NCI-H69 (cell line): ENCODE measurements at regions not wholly inside any gene's neighbourhood (a gene's known extent, or its start where the extent isn't known, plus 50 kb on each side); places are given as distances from the start of the nearest gene placed in this dataset.
A peak's percentile ranks its signal among the peaks of the same experiment; 100 is the strongest.
"Not testable (repeated sequence)": the region's sequence is repeated elsewhere in the genome, so short reads cannot be mapped to it uniquely, and the experiment has no call there.

Experiments used
- DNase-seq: peaks from one replicate; lab custom pipeline; 2025; lab: John Stamatoyannopoulos, UW

DNA sequence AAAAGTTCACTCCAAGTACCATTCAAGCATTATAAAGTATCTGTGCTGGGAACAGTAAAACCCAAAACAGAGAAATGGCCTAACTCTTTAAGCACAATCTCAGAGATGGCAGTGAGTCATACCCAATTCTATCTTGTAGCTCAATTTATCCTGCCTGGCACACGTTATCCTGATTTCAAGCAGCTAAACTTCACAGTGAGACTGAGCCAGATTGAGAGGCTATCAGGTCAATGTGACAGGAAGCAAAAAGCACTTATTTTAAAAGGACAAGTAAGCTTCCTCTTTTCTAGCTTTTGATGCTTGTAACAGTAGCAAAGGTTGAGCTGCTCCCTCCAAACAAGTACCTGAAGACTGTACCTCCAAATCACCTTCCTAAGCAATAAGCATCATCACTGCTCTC lies 324.9 kb downstream of the NAF1 start:
- DNase-seq = no peak

DNA sequence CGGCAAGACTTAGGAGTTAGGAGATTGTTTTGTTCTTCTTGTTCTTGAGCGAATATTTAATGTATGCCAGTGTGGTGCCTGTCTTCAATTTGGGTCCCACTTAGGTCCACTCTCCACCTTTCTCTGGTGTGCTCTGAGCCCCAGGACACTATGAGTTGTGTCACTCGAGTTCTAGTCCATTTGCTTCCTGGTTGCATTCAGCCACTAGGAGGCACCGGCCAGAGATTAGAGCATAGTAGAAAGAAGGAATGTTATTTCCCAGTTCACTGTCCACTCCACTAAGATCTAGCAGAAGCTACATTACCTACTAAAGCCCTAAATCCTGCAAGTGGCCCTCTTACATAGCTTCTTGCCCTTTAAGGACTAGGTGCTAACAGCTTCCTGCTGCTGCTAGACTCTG lies 326.9 kb downstream of the NAF1 start:
- no peak for DNase-seq

DNA sequence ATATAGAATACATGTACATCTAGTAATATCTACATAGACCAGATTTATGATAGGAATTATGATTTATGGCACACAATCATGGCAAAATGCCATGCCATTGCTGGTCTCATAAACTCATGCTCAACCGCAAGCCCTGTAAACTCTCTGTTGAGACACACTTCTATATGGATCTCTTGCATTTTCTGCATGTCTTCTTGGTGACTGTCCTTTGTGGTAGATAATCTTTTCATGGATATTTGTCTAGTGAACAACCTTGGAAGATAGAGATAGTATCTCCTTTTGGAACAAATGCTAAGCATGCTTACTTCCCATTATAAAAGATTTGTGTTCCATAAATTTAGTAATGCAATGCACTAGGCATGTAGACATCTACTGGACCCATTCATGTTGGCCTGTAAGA lies 328.0 kb downstream of the NAF1 start:
- no peak for DNase-seq

GRCh38 chr4:162837679-162838078 lies 329.0 kb downstream of the NAF1 start:
- DNase-seq = peak; percentile 26

GRCh38 chr4:162837241-162837640 lies 329.4 kb downstream of the NAF1 start:
- DNase-seq = peak; percentile 6

DNA sequence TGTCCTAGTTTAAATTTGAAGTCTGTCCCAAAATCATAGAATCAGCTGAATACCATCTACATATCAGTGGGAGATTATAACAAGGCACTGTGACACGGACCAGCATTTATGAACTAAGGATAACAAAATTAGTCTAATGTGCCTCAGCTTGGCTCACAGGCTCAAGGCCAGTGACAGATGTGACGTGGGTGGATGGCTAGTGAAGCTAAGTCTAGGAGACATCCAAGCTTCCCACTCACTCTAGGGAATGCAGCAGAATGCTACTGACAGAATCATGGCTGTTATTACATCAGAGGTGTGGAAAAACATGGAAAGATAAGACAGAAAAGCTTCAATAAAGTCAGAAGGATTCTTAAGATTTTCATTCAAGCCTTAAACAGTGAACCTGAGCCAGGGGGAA lies 329.9 kb downstream of the NAF1 start:
- no peak for DNase-seq

DNA sequence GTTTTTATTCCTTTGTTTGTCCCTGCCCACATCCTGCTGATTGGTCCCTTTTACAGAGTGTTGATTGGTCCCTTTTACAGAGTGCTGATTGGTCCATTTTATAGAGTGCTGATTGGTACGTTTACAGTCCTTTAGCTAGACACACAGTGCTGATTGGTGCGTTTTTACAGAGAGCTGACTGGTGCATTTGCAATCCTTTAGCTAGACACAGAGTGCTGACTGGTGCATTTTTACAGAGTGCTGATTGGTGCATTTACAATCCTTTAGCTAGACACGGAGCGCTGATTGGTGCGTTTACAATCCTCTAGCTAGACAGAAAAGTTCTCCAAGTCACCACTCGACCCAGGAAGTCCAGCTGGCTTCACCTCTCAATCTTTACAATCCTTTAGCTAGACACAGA lies 330.4 kb downstream of the NAF1 start:
- DNase-seq = not testable (repeated sequence)

DNA sequence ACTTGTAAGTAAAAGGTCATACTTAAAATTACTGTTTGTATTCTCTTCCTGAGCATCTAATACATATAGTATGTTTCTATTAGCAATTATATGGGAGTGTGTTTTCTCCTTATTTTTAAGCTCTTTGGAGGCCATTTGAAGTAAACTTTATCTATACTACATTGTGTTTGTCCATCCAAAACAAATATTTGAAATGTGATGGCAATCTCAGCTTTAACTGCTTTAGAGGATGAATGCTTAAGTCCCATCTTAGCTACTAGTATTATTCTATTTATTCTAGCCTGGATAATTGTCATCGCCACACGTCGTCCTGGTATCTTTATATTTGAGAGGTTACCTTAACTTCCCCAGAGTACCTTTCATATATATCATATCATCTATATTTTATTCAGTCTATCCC lies 335.8 kb downstream of the NAF1 start:
- DNase-seq = no peak

DNA sequence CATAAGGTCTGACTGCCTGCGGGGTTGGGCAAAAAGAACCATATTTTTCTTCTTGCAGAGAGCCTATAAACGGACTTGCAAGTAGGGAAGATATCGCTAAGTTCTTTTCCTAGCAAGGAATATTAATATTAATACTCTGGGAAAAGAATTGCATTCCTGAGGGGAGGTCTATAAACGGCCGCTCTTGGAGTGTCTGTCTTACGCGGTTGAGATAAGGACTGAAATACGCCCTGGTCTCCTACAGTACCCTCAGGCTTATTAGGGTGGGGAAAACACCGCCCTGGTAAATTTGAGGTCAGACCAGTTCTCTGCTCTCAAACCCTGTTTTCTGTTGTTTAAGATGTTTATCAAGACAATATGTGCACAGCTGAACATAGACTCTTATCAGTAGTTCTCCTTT lies 349.3 kb downstream of the NAF1 start:
- DNase-seq = not testable (repeated sequence)

GRCh38 chr4:162804351-162804924 lies 362.3 kb downstream of the NAF1 start:
- no peak for DNase-seq

GRCh38 chr4:162803378-162803777 lies 363.3 kb downstream of the NAF1 start:
- DNase-seq = no peak

DNA sequence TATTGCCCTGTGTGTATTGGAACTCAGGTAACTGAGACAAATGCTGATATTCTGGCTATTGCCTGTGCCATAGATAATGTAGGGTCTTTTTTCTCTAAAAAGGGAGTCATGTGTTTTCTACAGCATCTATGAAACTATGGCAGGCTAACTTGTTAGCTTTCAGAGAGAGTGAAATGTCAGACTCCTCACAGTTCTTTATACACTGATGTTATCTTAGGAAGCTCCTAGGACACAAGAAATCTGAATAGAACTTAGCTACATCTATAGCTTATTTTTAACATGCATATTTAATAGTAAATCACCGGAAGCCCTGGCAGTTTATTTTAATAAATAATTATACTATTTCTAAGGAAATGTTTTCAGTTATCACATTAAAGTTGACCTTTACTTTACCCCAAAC lies 369.6 kb downstream of the NAF1 start:
- no peak for DNase-seq

DNA sequence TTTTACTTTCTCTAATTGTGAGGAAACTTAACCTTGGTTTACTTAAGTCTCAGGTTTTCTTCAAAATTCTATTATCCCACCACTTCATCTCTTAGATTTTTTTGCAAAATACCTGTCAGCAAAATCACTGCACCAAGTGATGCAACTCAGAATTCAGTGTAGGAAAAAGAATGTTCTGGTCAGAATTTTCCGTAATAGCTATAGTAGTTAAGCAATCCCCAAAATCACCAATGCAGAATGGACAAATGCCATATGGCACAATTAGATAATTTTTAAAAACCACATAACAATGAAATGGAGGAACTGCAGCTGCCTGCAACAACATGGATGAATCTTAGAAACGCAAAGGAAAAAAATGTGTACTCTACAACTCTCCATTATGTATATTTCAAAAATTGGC lies 373.1 kb downstream of the NAF1 start:
- no peak for DNase-seq

DNA sequence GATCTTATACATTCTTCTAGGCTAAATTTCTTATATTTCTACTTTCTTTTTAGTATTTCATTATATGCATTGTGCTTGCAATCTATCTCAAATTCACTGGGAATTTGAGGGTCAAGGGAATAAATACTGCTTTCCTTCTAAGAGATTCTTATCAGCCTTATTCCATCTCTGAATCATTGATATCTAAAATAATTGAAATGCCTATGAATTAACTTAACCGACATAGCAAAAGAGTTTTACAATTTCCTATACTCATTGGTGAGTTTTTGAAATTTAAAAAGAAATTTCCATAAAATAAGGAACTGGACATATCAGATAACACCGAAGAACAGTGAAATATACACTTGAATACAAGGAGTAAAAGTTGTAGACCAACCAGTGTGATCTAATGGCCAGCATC lies 373.7 kb downstream of the NAF1 start:
- DNase-seq = no peak

DNA sequence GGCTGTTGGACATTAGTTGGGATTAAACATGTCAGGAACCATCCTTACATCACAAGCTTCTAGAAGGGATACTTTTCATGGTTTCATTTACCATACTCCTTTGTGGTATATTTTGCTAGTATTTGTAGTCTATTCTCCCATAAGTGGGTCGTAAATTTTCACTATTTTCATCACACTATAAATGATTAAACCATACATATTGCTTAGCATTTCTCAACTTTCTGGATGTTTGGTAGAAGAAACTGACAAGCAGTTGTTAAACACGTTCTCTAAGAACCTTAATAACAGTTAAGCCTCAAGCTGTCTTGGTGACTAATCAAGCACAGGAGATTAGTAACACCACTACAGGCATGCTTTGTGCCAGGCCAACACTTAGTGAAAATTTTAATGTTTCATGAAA lies 375.5 kb downstream of the NAF1 start:
- DNase-seq = no peak

DNA sequence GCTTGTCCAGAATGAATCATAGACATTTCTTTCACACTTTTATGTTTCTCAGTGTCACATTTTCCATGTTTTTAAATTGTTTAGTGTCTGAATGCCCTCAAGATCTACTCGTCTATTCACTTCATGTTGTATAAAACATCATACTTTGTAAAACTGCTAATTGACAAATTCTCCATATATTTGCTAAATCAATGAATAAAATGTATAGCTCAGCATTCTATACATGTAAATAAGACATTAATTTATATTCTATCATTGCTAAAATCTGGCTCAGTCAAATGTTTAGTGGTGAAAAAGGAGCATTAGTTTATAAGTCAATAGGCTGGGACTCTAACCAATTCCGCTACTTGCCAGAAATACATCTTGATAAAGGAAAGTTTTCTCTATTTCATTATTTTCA lies 379.6 kb downstream of the NAF1 start:
- DNase-seq = no peak

DNA sequence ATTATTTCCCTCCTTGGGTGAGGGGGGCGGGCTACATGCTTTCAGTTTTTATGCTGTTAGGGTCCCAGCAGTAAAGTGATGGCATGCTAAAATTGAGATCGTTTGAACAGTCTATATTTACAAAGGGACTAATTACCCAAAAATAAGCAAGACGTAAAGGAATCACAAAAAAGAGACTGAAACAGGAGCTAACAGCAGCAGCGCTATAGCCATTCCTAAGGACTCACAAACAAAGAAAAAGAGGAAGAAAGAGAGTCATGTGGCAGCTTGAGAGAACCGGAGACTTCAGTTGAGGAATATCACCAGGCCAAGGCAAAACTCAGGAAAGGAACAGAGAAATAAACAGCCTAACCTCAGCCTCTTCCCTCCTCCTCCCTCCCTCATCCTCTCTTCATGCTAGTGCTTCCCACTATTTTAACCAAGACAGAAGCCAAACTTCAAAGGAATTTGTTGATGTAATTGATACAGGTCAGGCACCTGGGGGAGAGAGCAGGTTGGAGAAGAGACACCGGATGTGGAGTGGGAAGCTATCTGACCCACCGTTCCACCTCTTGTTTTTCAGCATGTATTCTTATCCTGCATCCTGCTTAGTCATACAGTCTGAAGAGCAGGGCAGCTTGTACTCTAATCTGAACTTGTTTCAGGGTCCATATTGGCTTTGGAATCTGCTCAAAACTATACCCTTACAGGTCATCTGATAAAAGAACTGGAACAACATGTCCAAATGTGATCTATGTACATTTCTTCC lies 383.7 kb downstream of the NAF1 start:
- DNase-seq = no peak

DNA sequence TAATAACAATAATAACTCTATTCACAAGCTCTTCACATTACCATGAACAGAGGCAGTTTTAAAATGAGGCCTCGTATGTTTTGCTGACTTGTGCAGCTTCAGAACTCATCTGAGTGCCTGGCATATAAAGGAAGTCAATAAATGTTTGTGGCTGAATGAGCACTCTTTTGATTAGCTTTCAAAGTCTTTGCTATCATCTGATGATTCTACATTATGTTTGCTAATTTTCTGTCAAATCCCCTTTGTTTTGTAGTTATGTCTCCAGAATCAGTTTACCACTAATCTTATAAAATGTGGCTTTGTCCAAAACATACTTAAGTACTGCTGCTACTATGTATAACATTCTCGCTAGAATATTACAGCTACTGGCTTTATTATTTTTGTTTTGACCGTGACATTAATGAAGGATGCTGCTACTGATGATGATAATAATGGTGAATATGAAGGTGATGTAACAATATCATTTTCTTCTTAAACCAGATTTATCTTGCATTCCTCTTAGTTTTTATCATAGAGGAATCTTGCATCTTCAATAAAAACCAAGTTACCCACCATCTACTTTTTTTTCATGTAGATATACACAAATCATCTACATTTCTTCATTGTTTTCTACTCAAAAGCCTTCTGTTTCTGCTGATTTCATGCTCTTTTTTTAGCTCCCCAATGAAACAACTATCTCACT lies 384.5 kb downstream of the NAF1 start:
- no peak for DNase-seq

DNA sequence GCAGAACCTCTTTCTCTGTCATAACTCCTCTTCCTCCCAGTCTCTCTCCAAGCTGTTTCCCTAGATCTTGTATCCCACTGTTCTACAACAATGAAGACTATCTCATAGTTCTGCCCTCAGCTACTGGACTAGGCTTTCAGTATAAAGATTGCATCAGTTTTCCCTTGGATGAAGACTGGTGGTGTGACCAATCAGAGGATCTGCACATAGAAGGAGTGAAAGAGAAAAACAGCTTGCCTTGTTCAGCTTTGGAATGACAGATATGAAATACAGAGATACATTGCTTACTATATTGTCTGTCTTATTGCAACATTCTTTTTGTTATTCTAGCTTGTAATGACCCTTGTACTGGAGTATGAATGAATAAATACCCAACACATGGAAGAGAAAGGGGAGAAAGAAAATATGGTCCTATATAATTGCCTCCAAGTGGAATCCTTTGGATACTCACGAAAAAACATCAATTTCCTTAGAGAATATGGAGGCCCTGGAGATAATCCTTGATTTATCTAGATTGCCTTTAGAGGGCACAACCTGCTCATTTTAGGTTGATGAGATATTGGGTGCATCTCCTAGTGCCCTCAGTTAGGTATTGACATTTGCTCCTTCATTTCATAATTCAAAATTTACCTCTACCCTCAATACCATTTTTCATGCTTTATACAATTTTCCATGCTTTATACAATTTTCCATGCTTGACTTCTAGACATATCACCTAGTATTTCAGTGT lies 395.8 kb downstream of the NAF1 start:
- DNase-seq = peak; percentile 10

- no peak for DNase-seq
Observed at GRCh38 chr4:162767083-162767482, 399.6 kb downstream of the NAF1 start.

DNA sequence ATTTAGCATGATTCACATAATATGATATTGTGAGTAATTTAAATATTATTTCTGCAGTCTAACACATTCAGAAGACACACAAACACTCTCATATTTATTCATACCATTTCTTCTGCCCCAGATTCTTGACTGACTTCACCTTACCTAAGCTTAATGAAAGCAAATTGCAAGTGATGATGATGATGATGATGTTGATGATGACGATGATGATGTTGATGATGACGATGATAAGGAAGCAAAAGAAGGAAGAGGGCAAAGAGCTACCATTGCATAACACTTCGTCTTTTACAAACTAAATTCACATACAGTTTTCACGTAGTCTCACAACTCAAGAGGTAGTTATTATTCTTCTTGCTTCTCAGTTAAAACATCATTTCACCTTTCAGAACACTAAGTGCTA lies 404.7 kb downstream of the NAF1 start:
- DNase-seq = no peak

GRCh38 chr4:162740228-162740627 lies 426.5 kb downstream of the NAF1 start:
- DNase-seq = not testable (repeated sequence)

DNA sequence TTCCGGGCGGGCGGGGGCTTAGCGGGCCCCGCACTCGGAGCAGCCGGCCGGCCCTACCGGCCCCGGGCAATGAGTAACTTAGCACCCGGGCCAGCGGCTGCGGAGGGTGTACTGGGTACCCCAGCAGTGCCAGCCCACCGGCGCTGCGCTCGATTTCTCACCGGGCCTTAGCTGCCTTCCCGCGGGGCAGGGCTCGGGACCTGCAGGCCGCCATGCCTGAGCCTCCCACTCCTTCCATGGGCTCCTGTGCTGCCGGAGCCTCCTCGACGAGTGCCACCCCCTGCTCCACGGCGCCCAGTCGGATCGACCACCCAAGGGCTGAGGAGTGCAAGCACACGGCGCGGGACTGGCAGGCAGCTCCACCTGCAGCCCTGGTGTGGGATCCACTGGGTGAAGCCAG lies 427.1 kb downstream of the NAF1 start:
- DNase-seq = not testable (repeated sequence)
